Stimulated activated CD8-positive, alpha-beta memory T cell treated with anti-CD3 and anti-CD28 coated beads, Interleukin-15, amount 100 ng/mL, for 48 hours (primary cell): ENCODE measurements at regions not wholly inside any gene's neighbourhood (a gene's known extent, or its start where the extent isn't known, plus 50 kb on each side); places are given as distances from the start of the nearest gene placed in this dataset.
"Not testable (repeated sequence)": the region's sequence is repeated elsewhere in the genome, so short reads cannot be mapped to it uniquely, and the experiment has no call there.

ENCODE experiments used
- DNase-seq, 2 donors: peaks; one replicate each; pipeline ENCODE4 v3.0.0-alpha.2; 2020; ENCODE audit warnings: low read depth in 2 of 2

GRCh38 chr22:49721211-49721763 is 106.4 kb downstream of the BRD1 start:
- DNase-seq = no peak

- DNase-seq = no peak
These were observed 107.3 kb downstream of the BRD1 start for GRCh38 chr22:49720279-49720959.

GRCh38 chr22:49719046-49719445 is 108.6 kb downstream of the BRD1 start:
- DNase-seq = no peak

GRCh38 chr22:49718396-49718795 is 109.3 kb downstream of the BRD1 start:
- no peak for DNase-seq

GRCh38 chr22:49717322-49717919 is 110.3 kb downstream of the BRD1 start:
- no peak for DNase-seq

GRCh38 chr22:49716441-49716840 is 111.2 kb downstream of the BRD1 start:
- no peak for DNase-seq

- DNase-seq = no peak
These were observed 112.2 kb downstream of the BRD1 start for GRCh38 chr22:49715450-49715849.

- DNase-seq = no peak
These were observed 114.7 kb downstream of the BRD1 start for GRCh38 chr22:49713003-49713402.

GRCh38 chr22:49712195-49712791 is 115.4 kb downstream of the BRD1 start:
- no peak for DNase-seq

- DNase-seq = no peak
These were observed 116.9 kb downstream of the BRD1 start for GRCh38 chr22:49710746-49711145.

- DNase-seq = no peak
These were observed 118.2 kb downstream of the BRD1 start for GRCh38 chr22:49709464-49709863.

- DNase-seq = no peak
These were observed 121.7 kb downstream of the BRD1 start for GRCh38 chr22:49705972-49706352.

GRCh38 chr22:49705216-49705971 is 122.3 kb downstream of the BRD1 start:
- DNase-seq = no peak

- DNase-seq = no peak
These were observed 123.1 kb downstream of the BRD1 start for GRCh38 chr22:49704345-49705215.

GRCh38 chr22:49703990-49704344 is 123.7 kb downstream of the BRD1 start:
- DNase-seq = no peak

- DNase-seq = no peak
These were observed 124.2 kb downstream of the BRD1 start for GRCh38 chr22:49703505-49703904.

- no peak for DNase-seq
These were observed 125.6 kb downstream of the BRD1 start for GRCh38 chr22:49702068-49702397.

GRCh38 chr22:49701380-49702067 is 126.1 kb downstream of the BRD1 start:
- DNase-seq = no peak

GRCh38 chr22:49699928-49700498 is 127.7 kb downstream of the BRD1 start:
- DNase-seq = no peak

GRCh38 chr22:49699476-49699875 is 128.2 kb downstream of the BRD1 start:
- DNase-seq = no peak

- DNase-seq = not testable (repeated sequence)
These were observed 129.1 kb downstream of the BRD1 start for GRCh38 chr22:49698616-49699015.
